ENCODE measurements at regions not wholly inside any gene's neighbourhood (a gene's known extent, or its start where the extent isn't known, plus 50 kb on each side); places are given as distances from the start of the nearest gene placed in this dataset.

GRCh38 chr2:52405980-52406379, 1361.6 kb upstream of the CHAC2 start:
- WGBS, 2 donors (ENCODE audit: low coverage in 1 of 2), result 72 to 88% methylated on average over 1 of the region's 1 CpG
- intact Hi-C loops (cut with DNase I; ENCODE audit: low total_unique reads), result no loop called here
- no peak for DNase-seq

GRCh38 chr2:52404866-52405265, 1362.7 kb upstream of the CHAC2 start:
- TF ChIP-seq CTCF (IDR thresholded peaks at IDR 0.05) (no peak), POLR2A (IDR thresholded peaks at IDR 0.05) (no peak), POLR2AphosphoS5 (IDR thresholded peaks at IDR 0.05) (no peak), EP300 (IDR thresholded peaks at IDR 0.05; ENCODE audit: low read depth) (no peak)
- intact Hi-C loops (cut with DNase I; ENCODE audit: low total_unique reads) (no loop called here), in situ Hi-C loops (cut with MboI; ENCODE audit: low pct_ligation_motif_present in 1 of 4, low pct_unique_long_range_greater_than_20kb in 1 of 4, low sequenced_read_pairs in 3 of 4) (no loop called here)
- no peaks in the 10 kb centered on the region for H3K4me1 ChIP-seq
- H3K27ac ChIP-seq, result no peak overlapping the region
- H3K9me3 ChIP-seq, result no peaks in the 10 kb centered on the region
- H3K36me3 ChIP-seq, result no peaks in the 10 kb centered on the region
- 61 to 69% methylated on average over 3 of the region's 3 CpGs for WGBS, 2 donors (ENCODE audit: low coverage in 1 of 2)
- no peak overlapping the region for H3K4me3 ChIP-seq
- no peaks in the 10 kb centered on the region for H3K27me3 ChIP-seq
- no peak for DNase-seq

More at GRCh38 chr2:52405980-52406379, 1361.6 kb upstream of the CHAC2 start:
- Histone ChIP-seq H3K27me3 (no peaks in the 10 kb centered on the region), H3K4me3 (no peak overlapping the region), H3K36me3 (no peaks in the 10 kb centered on the region), H3K4me1 (no peaks in the 10 kb centered on the region), H3K9me3 (no peaks in the 10 kb centered on the region), H3K27ac (no peak overlapping the region)
- TF ChIP-seq POLR2AphosphoS5 (IDR thresholded peaks at IDR 0.05) (no peak), CTCF (IDR thresholded peaks at IDR 0.05) (no peak), EP300 (IDR thresholded peaks at IDR 0.05; ENCODE audit: low read depth) (no peak), POLR2A (IDR thresholded peaks at IDR 0.05) (no peak)
- in situ Hi-C loops (cut with MboI; ENCODE audit: low pct_ligation_motif_present in 1 of 4, low pct_unique_long_range_greater_than_20kb in 1 of 4, low sequenced_read_pairs in 3 of 4), result no loop called here

- no peaks in the 10 kb centered on the region for H3K9me3 ChIP-seq
- H3K27me3 ChIP-seq, result no peaks in the 10 kb centered on the region
- TF ChIP-seq CTCF (IDR thresholded peaks at IDR 0.05) (no peak), POLR2AphosphoS5 (IDR thresholded peaks at IDR 0.05) (no peak)
- no peaks in the 10 kb centered on the region for H3K4me1 ChIP-seq
- intact Hi-C loops (cut with DNase I; ENCODE audit: low total_unique reads) (no loop called here), in situ Hi-C loops (cut with MboI; ENCODE audit: low pct_ligation_motif_present in 1 of 4, low pct_unique_long_range_greater_than_20kb in 1 of 4, low sequenced_read_pairs in 3 of 4) (no loop called here)
- no peak overlapping the region for H3K4me3 ChIP-seq
- no peak for DNase-seq
- H3K27ac ChIP-seq, result no peak overlapping the region
- 73 to 75% methylated on average over 4 of the region's 4 CpGs for WGBS, 2 donors (ENCODE audit: low coverage in 1 of 2)
- H3K36me3 ChIP-seq, result no peaks in the 10 kb centered on the region
These were observed 1363.6 kb upstream of the CHAC2 start for GRCh38 chr2:52404046-52404445.

GRCh38 chr2:52402128-52402527, 1365.5 kb upstream of the CHAC2 start:
- DNase-seq, result no peak

More at GRCh38 chr2:52402128-52402527, 1365.5 kb upstream of the CHAC2 start:
- Histone ChIP-seq H3K9me3 (no peaks in the 10 kb centered on the region), H3K4me3 (no peak overlapping the region), H3K4me1 (no peaks in the 10 kb centered on the region), H3K27ac (no peak overlapping the region), H3K36me3 (no peaks in the 10 kb centered on the region), H3K27me3 (no peaks in the 10 kb centered on the region)
- 62% methylated on average over 6 of the region's 6 CpGs; no CpG with 5 or more reads in 1 of the 2 donors for WGBS, 2 donors (ENCODE audit: low coverage in 1 of 2)
- TF ChIP-seq POLR2AphosphoS5 (IDR thresholded peaks at IDR 0.05), result no peak
- no peak for TF ChIP-seq CTCF (IDR thresholded peaks at IDR 0.05)
- no peak for TF ChIP-seq EP300 (IDR thresholded peaks at IDR 0.05; ENCODE audit: low read depth)
- no peak for TF ChIP-seq POLR2A (IDR thresholded peaks at IDR 0.05)
- intact Hi-C loops (cut with DNase I; ENCODE audit: low total_unique reads), result no loop called here
- in situ Hi-C loops (cut with MboI; ENCODE audit: low pct_ligation_motif_present in 1 of 4, low pct_unique_long_range_greater_than_20kb in 1 of 4, low sequenced_read_pairs in 3 of 4), result no loop called here

Measured in transverse colon (tissue), 4 donors.